ENCODE measurements at regions not wholly inside any gene's neighbourhood (a gene's known extent, or its start where the extent isn't known, plus 50 kb on each side); places are given as distances from the start of the nearest gene placed in this dataset.

GRCh38 chr1:98457248-98457647, 204.3 kb upstream of the SNX7 start:
- H3K27ac ChIP-seq (ENCODE audit: insufficient read depth in 1 of 2, low read depth in 1 of 2, low read length in 2 of 2, poor library complexity in 1 of 2, severe bottlenecking in 2 of 2), result no peak overlapping the region
- ChIA-PET POLR2A (no interaction called here), CTCF (no interaction called here)
- H3K27me3 ChIP-seq (replicated peaks in 2 of 5; ENCODE audit: control insufficient read depth in 4 of 5, insufficient read depth in 5 of 5, low read length in 4 of 5), result no peaks in the 10 kb centered on the region
- H3K4me1 ChIP-seq (ENCODE audit: control extremely low read depth in 1 of 4, control insufficient read depth in 4 of 4, insufficient read depth in 4 of 4, low read length in 3 of 4), result peaks cover 0 to 6% (median 1%) of the 10 kb centered on the region in 4 experiments
- no peak for DNase-seq
- WGBS (ENCODE audit: insufficient coverage), result no CpG with 5 or more reads among the region's 4 CpGs
- no peaks in the 10 kb centered on the region for H3K36me3 ChIP-seq (ENCODE audit: control insufficient read depth in 4 of 4, insufficient read depth in 4 of 4, low read length in 3 of 4)
- H3K4me3 ChIP-seq (ENCODE audit: control insufficient read depth in 1 of 7, extremely low read depth in 1 of 7, insufficient read depth in 4 of 7, low read depth in 2 of 7, low read length in 6 of 7), result no peak overlapping the region
- H3K9me3 ChIP-seq (ENCODE audit: control extremely low read depth in 1 of 5, control insufficient read depth in 4 of 5, insufficient read depth in 2 of 5, low read depth in 1 of 5, low read length in 4 of 5), result no peaks in the 10 kb centered on the region

GRCh38 chr1:98454666-98455065, 206.9 kb upstream of the SNX7 start:
- no peak overlapping the region for H3K27ac ChIP-seq (ENCODE audit: insufficient read depth in 1 of 2, low read depth in 1 of 2, low read length in 2 of 2, poor library complexity in 1 of 2, severe bottlenecking in 2 of 2)
- 100% methylated on average over 2 of the region's 4 CpGs for WGBS (ENCODE audit: insufficient coverage)
- CTCF ChIA-PET, result interaction anchor here (0.7 kb wide), 1 partner anchor 14 kb away, joined by 3 read pairs; no protein-coding TSS in a partner anchor
- H3K4me1 ChIP-seq (ENCODE audit: control extremely low read depth in 1 of 4, control insufficient read depth in 4 of 4, insufficient read depth in 4 of 4, low read length in 3 of 4), result peaks cover 3 to 9% (median 3%) of the 10 kb centered on the region in 4 experiments
- H3K27me3 ChIP-seq (replicated peaks in 2 of 5; ENCODE audit: control insufficient read depth in 4 of 5, insufficient read depth in 5 of 5, low read length in 4 of 5), result no peaks in the 10 kb centered on the region
- H3K9me3 ChIP-seq (ENCODE audit: control extremely low read depth in 1 of 5, control insufficient read depth in 4 of 5, insufficient read depth in 2 of 5, low read depth in 1 of 5, low read length in 4 of 5), result no peaks in the 10 kb centered on the region
- DNase-seq, result no peak
- POLR2A ChIA-PET, result no interaction called here
- H3K4me3 ChIP-seq (ENCODE audit: control insufficient read depth in 1 of 7, extremely low read depth in 1 of 7, insufficient read depth in 4 of 7, low read depth in 2 of 7, low read length in 6 of 7), result no peak overlapping the region
- H3K36me3 ChIP-seq (ENCODE audit: control insufficient read depth in 4 of 4, insufficient read depth in 4 of 4, low read length in 3 of 4), result no peaks in the 10 kb centered on the region

- no peak overlapping the region for H3K4me3 ChIP-seq (ENCODE audit: control insufficient read depth in 1 of 7, extremely low read depth in 1 of 7, insufficient read depth in 4 of 7, low read depth in 2 of 7, low read length in 6 of 7)
- DNase-seq, result no peak
- no peaks in the 10 kb centered on the region for H3K36me3 ChIP-seq (ENCODE audit: control insufficient read depth in 4 of 4, insufficient read depth in 4 of 4, low read length in 3 of 4)
- ChIA-PET CTCF (no interaction called here), POLR2A (no interaction called here)
- H3K9me3 ChIP-seq (ENCODE audit: control extremely low read depth in 1 of 5, control insufficient read depth in 4 of 5, insufficient read depth in 2 of 5, low read depth in 1 of 5, low read length in 4 of 5), result peaks cover 0 to 2% (median 0%) of the 10 kb centered on the region in 5 experiments
- H3K27me3 ChIP-seq (replicated peaks in 2 of 5; ENCODE audit: control insufficient read depth in 4 of 5, insufficient read depth in 5 of 5, low read length in 4 of 5), result no peaks in the 10 kb centered on the region
- no CpG with 5 or more reads among the region's 1 CpG for WGBS (ENCODE audit: insufficient coverage)
- H3K27ac ChIP-seq (ENCODE audit: insufficient read depth in 1 of 2, low read depth in 1 of 2, low read length in 2 of 2, poor library complexity in 1 of 2, severe bottlenecking in 2 of 2), result no peak overlapping the region
- peaks cover 3 to 9% (median 3%) of the 10 kb centered on the region in 4 experiments for H3K4me1 ChIP-seq (ENCODE audit: control extremely low read depth in 1 of 4, control insufficient read depth in 4 of 4, insufficient read depth in 4 of 4, low read length in 3 of 4)
Measured at GRCh38 chr1:98453066-98453465, 208.5 kb upstream of the SNX7 start.

GRCh38 chr1:98452162-98452561, 209.4 kb upstream of the SNX7 start:
- no peak overlapping the region for H3K27ac ChIP-seq (ENCODE audit: insufficient read depth in 1 of 2, low read depth in 1 of 2, low read length in 2 of 2, poor library complexity in 1 of 2, severe bottlenecking in 2 of 2)
- DNase-seq, result peak in 2 of 3 donors; percentile 42 to 57
- WGBS (ENCODE audit: insufficient coverage), result 43% methylated on average over 2 of the region's 2 CpGs
- CTCF ChIA-PET, result no interaction called here
- H3K4me1 ChIP-seq (ENCODE audit: control extremely low read depth in 1 of 4, control insufficient read depth in 4 of 4, insufficient read depth in 4 of 4, low read length in 3 of 4), result peaks cover 3 to 9% (median 3%) of the 10 kb centered on the region in 4 experiments
- peaks cover 0 to 2% (median 0%) of the 10 kb centered on the region in 5 experiments for H3K9me3 ChIP-seq (ENCODE audit: control extremely low read depth in 1 of 5, control insufficient read depth in 4 of 5, insufficient read depth in 2 of 5, low read depth in 1 of 5, low read length in 4 of 5)
- no peaks in the 10 kb centered on the region for H3K36me3 ChIP-seq (ENCODE audit: control insufficient read depth in 4 of 4, insufficient read depth in 4 of 4, low read length in 3 of 4)
- H3K27me3 ChIP-seq (replicated peaks in 2 of 5; ENCODE audit: control insufficient read depth in 4 of 5, insufficient read depth in 5 of 5, low read length in 4 of 5), result no peaks in the 10 kb centered on the region
- H3K4me3 ChIP-seq (ENCODE audit: control insufficient read depth in 1 of 7, extremely low read depth in 1 of 7, insufficient read depth in 4 of 7, low read depth in 2 of 7, low read length in 6 of 7), result no peak overlapping the region
- POLR2A ChIA-PET, result interaction anchor here (0.5 kb wide), 1 partner anchor 619 kb away, joined by 4 read pairs; no protein-coding TSS in a partner anchor

- Histone ChIP-seq H3K36me3 (ENCODE audit: control insufficient read depth in 4 of 4, insufficient read depth in 4 of 4, low read length in 3 of 4) (no peaks in the 10 kb centered on the region), H3K9me3 (ENCODE audit: control extremely low read depth in 1 of 5, control insufficient read depth in 4 of 5, insufficient read depth in 2 of 5, low read depth in 1 of 5, low read length in 4 of 5) (no peaks in the 10 kb centered on the region), H3K4me1 (ENCODE audit: control extremely low read depth in 1 of 4, control insufficient read depth in 4 of 4, insufficient read depth in 4 of 4, low read length in 3 of 4) (no peaks in the 10 kb centered on the region), H3K27me3 (replicated peaks in 2 of 5; ENCODE audit: control insufficient read depth in 4 of 5, insufficient read depth in 5 of 5, low read length in 4 of 5) (no peaks in the 10 kb centered on the region), H3K27ac (ENCODE audit: insufficient read depth in 1 of 2, low read depth in 1 of 2, low read length in 2 of 2, poor library complexity in 1 of 2, severe bottlenecking in 2 of 2) (no peak overlapping the region), H3K4me3 (ENCODE audit: control insufficient read depth in 1 of 7, extremely low read depth in 1 of 7, insufficient read depth in 4 of 7, low read depth in 2 of 7, low read length in 6 of 7) (no peak overlapping the region)
- no peak for DNase-seq
- POLR2A ChIA-PET, result no interaction called here
- WGBS (ENCODE audit: insufficient coverage), result no CpG with 5 or more reads among the region's 1 CpG
- CTCF ChIA-PET, result interaction anchor here (0.6 to 0.7 kb wide), 2 partner anchors 13 to 32 kb away, joined by 3 to 4 read pairs; no protein-coding TSS in a partner anchor
Measured at GRCh38 chr1:98441281-98441680, 220.2 kb upstream of the SNX7 start.

- DNase-seq, result no peak
Measured at GRCh38 chr1:98439471-98439870, 222.1 kb upstream of the SNX7 start.

GRCh38 chr1:98437540-98437939, 224.0 kb upstream of the SNX7 start:
- Histone ChIP-seq H3K27ac (ENCODE audit: insufficient read depth in 1 of 2, low read depth in 1 of 2, low read length in 2 of 2, poor library complexity in 1 of 2, severe bottlenecking in 2 of 2) (no peak overlapping the region), H3K9me3 (ENCODE audit: control extremely low read depth in 1 of 5, control insufficient read depth in 4 of 5, insufficient read depth in 2 of 5, low read depth in 1 of 5, low read length in 4 of 5) (no peaks in the 10 kb centered on the region), H3K27me3 (replicated peaks in 2 of 5; ENCODE audit: control insufficient read depth in 4 of 5, insufficient read depth in 5 of 5, low read length in 4 of 5) (no peaks in the 10 kb centered on the region), H3K4me1 (ENCODE audit: control extremely low read depth in 1 of 4, control insufficient read depth in 4 of 4, insufficient read depth in 4 of 4, low read length in 3 of 4) (no peaks in the 10 kb centered on the region), H3K4me3 (ENCODE audit: control insufficient read depth in 1 of 7, extremely low read depth in 1 of 7, insufficient read depth in 4 of 7, low read depth in 2 of 7, low read length in 6 of 7) (no peak overlapping the region), H3K36me3 (ENCODE audit: control insufficient read depth in 4 of 4, insufficient read depth in 4 of 4, low read length in 3 of 4) (no peaks in the 10 kb centered on the region)
- POLR2A ChIA-PET, result no interaction called here
- no peak for DNase-seq
- CTCF ChIA-PET, result no interaction called here

More at GRCh38 chr1:98439471-98439870, 222.1 kb upstream of the SNX7 start:
- Histone ChIP-seq H3K27me3 (replicated peaks in 2 of 5; ENCODE audit: control insufficient read depth in 4 of 5, insufficient read depth in 5 of 5, low read length in 4 of 5) (no peaks in the 10 kb centered on the region), H3K4me3 (ENCODE audit: control insufficient read depth in 1 of 7, extremely low read depth in 1 of 7, insufficient read depth in 4 of 7, low read depth in 2 of 7, low read length in 6 of 7) (no peak overlapping the region), H3K9me3 (ENCODE audit: control extremely low read depth in 1 of 5, control insufficient read depth in 4 of 5, insufficient read depth in 2 of 5, low read depth in 1 of 5, low read length in 4 of 5) (no peaks in the 10 kb centered on the region), H3K27ac (ENCODE audit: insufficient read depth in 1 of 2, low read depth in 1 of 2, low read length in 2 of 2, poor library complexity in 1 of 2, severe bottlenecking in 2 of 2) (no peak overlapping the region), H3K36me3 (ENCODE audit: control insufficient read depth in 4 of 4, insufficient read depth in 4 of 4, low read length in 3 of 4) (no peaks in the 10 kb centered on the region), H3K4me1 (ENCODE audit: control extremely low read depth in 1 of 4, control insufficient read depth in 4 of 4, insufficient read depth in 4 of 4, low read length in 3 of 4) (no peaks in the 10 kb centered on the region)
- CTCF ChIA-PET, result no interaction called here
- WGBS (ENCODE audit: insufficient coverage), result no CpG with 5 or more reads among the region's 2 CpGs
- POLR2A ChIA-PET, result no interaction called here

Measured in common myeloid progenitor, CD34-positive (primary cell).